ENCODE measurements at regions not wholly inside any gene's neighbourhood (a gene's known extent, or its start where the extent isn't known, plus 50 kb on each side); places are given as distances from the start of the nearest gene placed in this dataset.

GRCh38 chr3:93746-94145 is 102.8 kb upstream of the CHL1 start:
- no peaks in the 10 kb centered on the region for H3K9me3 Mint-ChIP-seq (ENCODE audit: insufficient read depth)
- H3K27ac Mint-ChIP-seq = no peak overlapping the region
- Histone ChIP-seq H2AFZ (ENCODE audit: insufficient read depth, low read depth, low read length, poor library complexity, severe bottlenecking) (no peak overlapping the region), H3K36me3 (replicated peaks in 1 of 2; ENCODE audit: control extremely low read depth in 1 of 2, control insufficient read depth in 1 of 2, extremely low read depth in 1 of 2, insufficient read depth in 2 of 2, low read length in 1 of 2) (no peaks in the 10 kb centered on the region), H3K4me1 (ENCODE audit: control insufficient read depth in 2 of 2, insufficient read depth in 2 of 2, low read length in 2 of 2) (no peaks in the 10 kb centered on the region), H3K4me2 (replicated peaks; ENCODE audit: low read depth, low read length, poor library complexity, severe bottlenecking) (no peak overlapping the region), H3K9ac (ENCODE audit: low read length) (no peak overlapping the region), H3K27me3 (replicated peaks in 1 of 4; ENCODE audit: control extremely low read depth in 1 of 4, control insufficient read depth in 3 of 4, insufficient read depth in 4 of 4, low read length in 3 of 4) (no peaks in the 10 kb centered on the region), H3K4me3 (ENCODE audit: control extremely low read depth in 1 of 5, extremely low read depth in 1 of 5, insufficient read depth in 1 of 5, low read depth in 2 of 5, low read length in 4 of 5) (no peak overlapping the region), H3K9me3 (ENCODE audit: control extremely low read depth in 1 of 3, control insufficient read depth in 2 of 3, insufficient read depth in 1 of 3, low read length in 2 of 3) (no peaks in the 10 kb centered on the region), H4K20me1 (ENCODE audit: control insufficient read depth, insufficient read depth, low read length, poor library complexity, severe bottlenecking) (no peaks in the 10 kb centered on the region), H3K79me2 (ENCODE audit: control insufficient read depth, insufficient read depth, low read length) (no peaks in the 10 kb centered on the region), H3K27ac (ENCODE audit: low read length in 2 of 2) (no peak overlapping the region)
- 87% methylated on average over 4 of the region's 7 CpGs for WGBS (ENCODE audit: insufficient coverage)
- H3K4me3 Mint-ChIP-seq = no peak overlapping the region
- intact Hi-C loops (cut with micrococcal nuclease) = no loop called here
- DNase-seq (no peak), ATAC-seq (ENCODE audit: low read depth) (no peak)
- no peaks in the 10 kb centered on the region for H3K4me1 Mint-ChIP-seq
- ChIA-PET CTCF (no interaction called here), POLR2A (no interaction called here)
- peaks cover under 1% of the 10 kb centered on the region for H3K27me3 Mint-ChIP-seq
- TF ChIP-seq CTCF (IDR thresholded peaks at IDR 0.05) (no peak), EZH2 (IDR thresholded peaks at IDR 0.05; ENCODE audit: borderline replicate concordance, insufficient read depth, low read depth, low read length, poor library complexity, severe bottlenecking) (no peak)

- Mint-ChIP-seq H3K4me3 (no peak overlapping the region), H3K4me1 (no peaks in the 10 kb centered on the region), H3K9me3 (ENCODE audit: insufficient read depth) (no peaks in the 10 kb centered on the region), H3K27ac (no peak overlapping the region), H3K27me3 (peaks cover 11% of the 10 kb centered on the region)
- no CpG with 5 or more reads among the region's 4 CpGs for WGBS (ENCODE audit: insufficient coverage)
- intact Hi-C loops (cut with micrococcal nuclease) = no loop called here
- no peak for TF ChIP-seq EZH2 (IDR thresholded peaks at IDR 0.05; ENCODE audit: borderline replicate concordance, insufficient read depth, low read depth, low read length, poor library complexity, severe bottlenecking)
- no peak for TF ChIP-seq CTCF (IDR thresholded peaks at IDR 0.05)
- ChIA-PET POLR2A (no interaction called here), CTCF (no interaction called here)
- Histone ChIP-seq H3K4me3 (ENCODE audit: control extremely low read depth in 1 of 5, extremely low read depth in 1 of 5, insufficient read depth in 1 of 5, low read depth in 2 of 5, low read length in 4 of 5) (no peak overlapping the region), H3K79me2 (ENCODE audit: control insufficient read depth, insufficient read depth, low read length) (no peaks in the 10 kb centered on the region), H3K4me1 (ENCODE audit: control insufficient read depth in 2 of 2, insufficient read depth in 2 of 2, low read length in 2 of 2) (no peaks in the 10 kb centered on the region), H3K9ac (ENCODE audit: low read length) (no peak overlapping the region), H3K36me3 (replicated peaks in 1 of 2; ENCODE audit: control extremely low read depth in 1 of 2, control insufficient read depth in 1 of 2, extremely low read depth in 1 of 2, insufficient read depth in 2 of 2, low read length in 1 of 2) (no peaks in the 10 kb centered on the region), H3K4me2 (replicated peaks; ENCODE audit: low read depth, low read length, poor library complexity, severe bottlenecking) (no peak overlapping the region), H3K27me3 (replicated peaks in 1 of 4; ENCODE audit: control extremely low read depth in 1 of 4, control insufficient read depth in 3 of 4, insufficient read depth in 4 of 4, low read length in 3 of 4) (no peaks in the 10 kb centered on the region), H2AFZ (ENCODE audit: insufficient read depth, low read depth, low read length, poor library complexity, severe bottlenecking) (no peak overlapping the region), H3K27ac (ENCODE audit: low read length in 2 of 2) (no peak overlapping the region), H3K9me3 (ENCODE audit: control extremely low read depth in 1 of 3, control insufficient read depth in 2 of 3, insufficient read depth in 1 of 3, low read length in 2 of 3) (no peaks in the 10 kb centered on the region), H4K20me1 (ENCODE audit: control insufficient read depth, insufficient read depth, low read length, poor library complexity, severe bottlenecking) (no peaks in the 10 kb centered on the region)
- DNase-seq = no peak
- ATAC-seq (ENCODE audit: low read depth) = no peak
Measured at GRCh38 chr3:96259-96658, 100.3 kb upstream of the CHL1 start.

Measured in B cell (primary cell).